ENCODE measurements at regions not wholly inside any gene's neighbourhood (a gene's known extent, or its start where the extent isn't known, plus 50 kb on each side); places are given as distances from the start of the nearest gene placed in this dataset.

DNA sequence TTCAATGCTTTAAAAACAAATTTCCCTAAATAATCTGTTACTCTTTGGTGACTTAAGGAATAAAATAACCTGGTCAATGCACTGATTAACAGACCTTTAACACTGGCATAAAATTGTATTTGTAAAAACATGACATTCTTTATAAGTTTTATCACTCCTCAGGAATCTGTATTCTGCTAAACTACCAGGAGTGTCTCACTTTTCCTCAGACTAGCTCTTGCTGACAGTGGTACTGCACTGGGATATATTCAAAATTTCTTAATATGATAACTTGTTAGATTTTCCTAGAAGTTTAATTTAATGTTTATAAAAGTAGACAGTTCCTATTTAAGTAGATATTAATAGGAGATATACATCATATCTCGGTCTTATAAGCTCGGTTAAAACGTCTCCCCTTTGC is 363.4 kb upstream of the ARHGEF26 start:
- no peaks in the 10 kb centered on the region for H3K27me3 ChIP-seq (replicated peaks in 1 of 7)
- TF ChIP-seq POLR2A (IDR thresholded peaks at IDR 0.05) (no peak), POLR2AphosphoS5 (IDR thresholded peaks at IDR 0.05) (no peak)
- TF ChIP-seq, protein P1, sequence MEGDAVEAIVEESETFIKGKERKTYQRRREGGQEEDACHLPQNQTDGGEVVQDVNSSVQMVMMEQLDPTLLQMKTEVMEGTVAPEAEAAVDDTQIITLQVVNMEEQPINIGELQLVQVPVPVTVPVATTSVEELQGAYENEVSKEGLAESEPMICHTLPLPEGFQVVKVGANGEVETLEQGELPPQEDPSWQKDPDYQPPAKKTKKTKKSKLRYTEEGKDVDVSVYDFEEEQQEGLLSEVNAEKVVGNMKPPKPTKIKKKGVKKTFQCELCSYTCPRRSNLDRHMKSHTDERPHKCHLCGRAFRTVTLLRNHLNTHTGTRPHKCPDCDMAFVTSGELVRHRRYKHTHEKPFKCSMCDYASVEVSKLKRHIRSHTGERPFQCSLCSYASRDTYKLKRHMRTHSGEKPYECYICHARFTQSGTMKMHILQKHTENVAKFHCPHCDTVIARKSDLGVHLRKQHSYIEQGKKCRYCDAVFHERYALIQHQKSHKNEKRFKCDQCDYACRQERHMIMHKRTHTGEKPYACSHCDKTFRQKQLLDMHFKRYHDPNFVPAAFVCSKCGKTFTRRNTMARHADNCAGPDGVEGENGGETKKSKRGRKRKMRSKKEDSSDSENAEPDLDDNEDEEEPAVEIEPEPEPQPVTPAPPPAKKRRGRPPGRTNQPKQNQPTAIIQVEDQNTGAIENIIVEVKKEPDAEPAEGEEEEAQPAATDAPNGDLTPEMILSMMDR (IDR thresholded peaks at IDR 0.05 in 8 of 11, conservative IDR thresholded peaks at IDR 0.05 in 3 of 11): no peak
- H3K36me3 ChIP-seq: no peaks in the 10 kb centered on the region
- no peaks in the 10 kb centered on the region for H3K4me1 ChIP-seq
- no peak overlapping the region for H3K27ac ChIP-seq
- 85 to 92% (median 91%) methylated on average over 3 of the region's 3 CpGs for WGBS, 5 donors
- no peak for DNase-seq
- no peaks in the 10 kb centered on the region for H3K9me3 ChIP-seq
- intact Hi-C loops (cut with DNase I; ENCODE audit: low total_unique reads): no loop called here
- H3K4me3 ChIP-seq: no peak overlapping the region

DNA sequence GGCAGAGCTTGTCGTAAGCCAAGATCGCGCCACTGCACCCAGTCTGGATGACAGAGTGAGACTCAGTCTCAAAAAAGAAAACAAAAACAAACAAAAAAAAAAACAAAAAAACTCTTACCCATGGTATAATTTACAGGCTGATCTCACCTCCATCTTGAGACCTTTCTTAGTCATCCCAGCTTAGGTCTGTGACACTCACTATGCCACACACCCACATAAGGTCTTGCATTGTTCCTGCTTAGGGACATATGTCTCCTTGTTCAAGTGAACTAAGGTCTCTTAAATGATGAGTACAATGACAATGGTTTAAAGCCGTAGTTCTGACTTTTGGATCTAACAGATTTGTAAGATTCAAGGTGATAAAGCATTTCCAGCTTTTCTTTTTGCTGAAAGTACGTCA is 360.2 kb upstream of the ARHGEF26 start:
- intact Hi-C loops (cut with DNase I; ENCODE audit: low total_unique reads): no loop called here
- Histone ChIP-seq H3K4me3 (no peak overlapping the region), H3K9me3 (no peaks in the 10 kb centered on the region), H3K36me3 (no peaks in the 10 kb centered on the region), H3K27ac (no peak overlapping the region), H3K27me3 (replicated peaks in 1 of 7) (no peaks in the 10 kb centered on the region), H3K4me1 (no peaks in the 10 kb centered on the region)
- TF ChIP-seq, protein P1 (IDR thresholded peaks at IDR 0.05 in 8 of 11, conservative IDR thresholded peaks at IDR 0.05 in 3 of 11): no peak
- no peak for TF ChIP-seq POLR2AphosphoS5 (IDR thresholded peaks at IDR 0.05)
- no peak for TF ChIP-seq POLR2A (IDR thresholded peaks at IDR 0.05)
- WGBS, 5 donors: 73 to 90% (median 85%) methylated on average over 5 of the region's 5 CpGs
- no peak for DNase-seq

DNA sequence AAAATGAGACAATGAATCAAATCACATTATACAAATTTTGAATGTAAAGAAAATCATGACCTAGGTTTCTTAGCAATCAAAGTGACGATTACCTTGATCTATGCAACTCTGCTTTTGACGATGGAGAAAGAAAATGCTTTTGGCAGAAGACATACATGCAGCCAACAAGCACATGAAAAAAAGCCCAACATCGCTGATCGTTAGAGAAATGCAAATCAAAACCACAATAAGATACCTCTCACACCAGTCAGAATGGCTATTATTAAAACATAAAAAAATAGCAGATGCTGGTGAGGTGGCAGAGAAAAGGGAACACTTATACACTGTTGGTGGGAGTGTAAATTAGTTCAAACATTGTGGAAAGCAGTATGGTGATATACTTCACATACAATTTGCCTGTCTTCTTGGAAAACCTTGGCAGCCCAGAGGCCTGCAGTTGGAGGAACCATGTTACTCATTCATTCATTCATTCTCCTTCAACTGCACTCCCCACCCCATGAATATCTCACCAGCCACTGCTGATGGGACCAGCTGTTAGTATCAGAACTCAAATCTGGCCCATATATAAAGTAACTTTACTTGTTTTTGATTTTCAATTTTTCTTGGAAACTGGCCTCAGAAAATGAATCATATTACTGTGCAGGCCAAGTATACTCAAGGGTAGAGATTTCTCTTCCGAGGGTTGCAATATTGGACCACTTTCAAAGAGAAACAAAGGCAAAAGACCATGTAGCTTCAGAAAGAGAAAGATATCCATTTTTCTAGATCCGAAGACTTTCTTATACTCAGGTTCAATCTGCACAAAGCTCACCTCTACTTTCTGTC is 358.6 kb upstream of the ARHGEF26 start:
- Histone ChIP-seq H3K27me3 (replicated peaks in 1 of 7) (no peaks in the 10 kb centered on the region), H3K4me3 (no peak overlapping the region), H3K27ac (no peak overlapping the region), H3K36me3 (no peaks in the 10 kb centered on the region), H3K9me3 (peaks cover 0 to 3% (median 0%) of the 10 kb centered on the region in 8 donors), H3K4me1 (no peaks in the 10 kb centered on the region)
- no peak for DNase-seq
- 80 to 92% (median 90%) methylated on average over 6 of the region's 6 CpGs for WGBS, 5 donors
- intact Hi-C loops (cut with DNase I; ENCODE audit: low total_unique reads): no loop called here
- TF ChIP-seq, protein P1 (IDR thresholded peaks at IDR 0.05 in 8 of 11, conservative IDR thresholded peaks at IDR 0.05 in 3 of 11): no peak
- TF ChIP-seq POLR2A (IDR thresholded peaks at IDR 0.05) (no peak), POLR2AphosphoS5 (IDR thresholded peaks at IDR 0.05) (no peak)

All from spleen (tissue), 11 donors.